Neuronal stem cell (in vitro differentiated cells): ENCODE measurements at regions not wholly inside any gene's neighbourhood (a gene's known extent, or its start where the extent isn't known, plus 50 kb on each side); places are given as distances from the start of the nearest gene placed in this dataset.
"Not testable (repeated sequence)": the region's sequence is repeated elsewhere in the genome, so short reads cannot be mapped to it uniquely, and the experiment has no call there.

Experiments
- DNase-seq: peaks from one replicate; pipeline ENCODE4 v3.0.0-alpha.2; 2013; ENCODE audit warnings: low spot score
- H2AFZ ChIP-seq: one replicate; pipeline ENCODE4 v1.6.1; 2013; ENCODE audit warnings: mild to moderate bottlenecking, low read length, inconsistent platforms
- H2AK5ac ChIP-seq: 2 replicates; pipeline ENCODE4 v1.6.1; 2013; ENCODE audit warnings: low read depth, mild to moderate bottlenecking, inconsistent platforms, low read length, moderate library complexity, mixed read lengths
- H2BK120ac ChIP-seq: 2 replicates; pipeline ENCODE4 v1.6.1; 2013; ENCODE audit warnings: low read depth, mild to moderate bottlenecking, inconsistent platforms, low read length, moderate library complexity, mixed read lengths
- H2BK12ac ChIP-seq: one replicate; pipeline ENCODE4 v1.6.1; 2013; ENCODE audit warnings: low read length, inconsistent platforms
- H2BK15ac ChIP-seq: 2 replicates; pipeline ENCODE4 v1.6.1; 2013; ENCODE audit warnings: mild to moderate bottlenecking, low read length, inconsistent platforms, mixed read lengths
- H2BK5ac ChIP-seq: one replicate; pipeline ENCODE4 v1.6.1; 2013; ENCODE audit warnings: inconsistent platforms, mild to moderate bottlenecking, low read length, moderate library complexity
- H3K14ac ChIP-seq: one replicate; pipeline ENCODE4 v1.6.1; 2013; ENCODE audit warnings: low read length, inconsistent platforms
- H3K18ac ChIP-seq: 2 replicates; pipeline ENCODE4 v1.6.1; 2013; ENCODE audit warnings: low read length, inconsistent platforms
- H3K23ac ChIP-seq: 2 replicates; pipeline ENCODE4 v1.6.1; 2013; ENCODE audit warnings: low read depth, mild to moderate bottlenecking, mixed read lengths, low read length, inconsistent platforms; ENCODE audit not compliant: poor library complexity
- H3K27ac ChIP-seq: replicated peaks from 3 replicates; pipeline ENCODE4 v1.5.1; 2013; ENCODE audit warnings: low read length, inconsistent platforms
- H3K27me3 ChIP-seq, 3 experiments: 2 replicates each; pipeline ENCODE4 v1.6.1; 2013; ENCODE audit warnings: low read length in 3 of 3, mild to moderate bottlenecking in 2 of 3, inconsistent platforms in 1 of 3, low read depth in 1 of 3, mixed read lengths in 1 of 3, moderate library complexity in 1 of 3; ENCODE audit not compliant: control insufficient read depth in 3 of 3, insufficient read depth in 3 of 3
- H3K36me3 ChIP-seq, 2 donors: replicated peaks in 1 of 2; 2 replicates each; pipeline ENCODE4 v1.6.1; 2013; ENCODE audit warnings: low read length in 2 of 2; ENCODE audit not compliant: control insufficient read depth in 2 of 2, insufficient read depth in 2 of 2
- H3K4ac ChIP-seq: 2 replicates; pipeline ENCODE4 v1.6.1; 2013; ENCODE audit warnings: inconsistent platforms, mild to moderate bottlenecking, low read length, moderate library complexity
- H3K4me1 ChIP-seq, 2 donors: 1 replicate in 1 of 2; 2 replicates in 1 of 2; pipeline ENCODE4 v1.6.1; 2013; ENCODE audit warnings: low read length in 2 of 2, low read depth in 1 of 2; ENCODE audit not compliant: control insufficient read depth in 2 of 2, insufficient read depth in 1 of 2
- H3K4me2 ChIP-seq: one replicate; pipeline ENCODE4 v1.6.1; 2013; ENCODE audit warnings: mild to moderate bottlenecking, low read length, inconsistent platforms; ENCODE audit not compliant: insufficient read depth, poor library complexity, severe bottlenecking
- H3K4me3 ChIP-seq, 2 donors: 2 replicates each; pipeline ENCODE4 v1.5.1; 2013; ENCODE audit warnings: low read length in 2 of 2, mild to moderate bottlenecking in 2 of 2, inconsistent platforms in 1 of 2, moderate library complexity in 1 of 2
- H3K79me1 ChIP-seq: one replicate; pipeline ENCODE4 v1.6.1; 2013; ENCODE audit warnings: low read depth, mild to moderate bottlenecking, inconsistent platforms, low read length, moderate library complexity
- H3K9ac ChIP-seq: one replicate; pipeline ENCODE4 v1.6.1; 2013; ENCODE audit warnings: mild to moderate bottlenecking, low read depth, low read length, inconsistent platforms; ENCODE audit not compliant: poor library complexity
- H3K9me3 ChIP-seq, 2 donors: replicated peaks in 1 of 2; 2 replicates each; pipeline versions ENCODE3 to v1.6.1; 2013; ENCODE audit warnings: low read length in 2 of 2, mild to moderate bottlenecking in 2 of 2, inconsistent platforms in 1 of 2, low read depth in 1 of 2, mixed read lengths in 1 of 2, moderate library complexity in 1 of 2; ENCODE audit not compliant: control insufficient read depth in 2 of 2, insufficient read depth in 1 of 2
- H4K8ac ChIP-seq: one replicate; pipeline ENCODE4 v1.6.1; 2013; ENCODE audit warnings: low read depth, mild to moderate bottlenecking, inconsistent platforms, low read length, moderate library complexity
- H4K91ac ChIP-seq: one replicate; pipeline ENCODE4 v1.6.1; 2013; ENCODE audit warnings: low read length, low read depth, mild to moderate bottlenecking, inconsistent platforms; ENCODE audit not compliant: poor library complexity
- WGBS, 2 donors: extraction: QIAGEN DNeasy Blood & Tissue Kit; methylation state at CpG; one replicate each; pipeline ENCODE4 v1.1.7; 2013; ENCODE audit warnings: missing lambda C conversion rate in 2 of 2, mixed read lengths in 1 of 2; ENCODE audit not compliant: insufficient read length in 2 of 2, insufficient replicate concordance in 1 of 2; ENCODE audit errors: extremely low coverage in 2 of 2; 5-methylcytosine and 5-hydroxymethylcytosine counted together

DNA sequence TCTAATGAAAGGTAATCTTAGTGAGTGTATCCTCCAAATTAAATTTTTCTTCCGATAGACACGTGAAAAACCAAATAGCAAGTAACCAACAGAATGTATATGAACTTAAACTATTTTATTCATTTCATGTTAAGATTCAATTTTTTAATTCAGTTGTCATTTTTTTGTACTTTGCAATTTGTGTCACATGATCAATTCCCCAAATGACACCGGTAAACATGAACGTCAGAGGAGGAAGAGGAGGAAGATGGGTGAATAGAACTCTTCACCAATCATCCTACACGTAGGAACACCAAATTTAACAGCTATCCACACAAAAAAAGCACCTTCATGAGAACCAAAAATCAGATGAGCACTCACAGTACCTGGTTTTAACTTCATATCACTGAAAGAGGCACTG is 401.4 kb upstream of the MIR17HG start:
- H2BK5ac ChIP-seq, H3K27me3 ChIP-seq, H3K36me3 ChIP-seq, H3K9me3 ChIP-seq, H3K4me2 ChIP-seq, H2AK5ac ChIP-seq, H3K4me1 ChIP-seq, H3K9ac ChIP-seq, H3K4me3 ChIP-seq, H3K27ac ChIP-seq, H2BK12ac ChIP-seq, H3K4ac ChIP-seq, H4K8ac ChIP-seq, H2BK120ac ChIP-seq, H3K79me1 ChIP-seq, H3K14ac ChIP-seq, DNase-seq, H4K91ac ChIP-seq, H2BK15ac ChIP-seq, H3K18ac ChIP-seq, H3K23ac ChIP-seq: not testable (repeated sequence)
- no CpG with 5 or more reads among the region's 5 CpGs for WGBS, 2 donors
- H2AFZ ChIP-seq: peak overlapping the region; percentile 16

GRCh38 chr13:90947976-90948375 is 399.5 kb upstream of the MIR17HG start:
- no CpG with 5 or more reads among the region's 2 CpGs for WGBS, 2 donors

DNA sequence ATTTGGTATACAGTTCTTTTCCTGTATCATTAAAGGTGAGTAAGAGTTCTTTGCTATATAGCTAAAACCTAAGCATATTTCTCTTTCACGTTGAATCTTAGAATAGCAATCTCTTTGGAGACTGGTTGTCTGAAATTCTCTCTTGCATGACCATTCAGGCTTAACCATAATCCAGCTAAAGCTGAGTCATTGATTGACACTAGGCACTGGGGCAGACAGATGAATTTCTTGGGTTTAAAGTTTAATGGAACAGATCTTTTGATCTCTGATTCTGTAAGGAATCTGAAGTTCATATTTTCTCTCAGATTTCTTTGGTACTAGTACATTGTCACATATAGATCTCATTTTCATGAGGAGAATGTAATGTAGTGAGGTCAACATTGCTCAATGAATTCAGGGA is 397.3 kb upstream of the MIR17HG start:
- H3K27me3 ChIP-seq: no peaks in the 10 kb centered on the region
- H3K36me3 ChIP-seq: no peaks in the 10 kb centered on the region
- H2BK5ac ChIP-seq: no peak overlapping the region
- H3K14ac ChIP-seq: no peak overlapping the region
- no peak overlapping the region for H2AK5ac ChIP-seq
- no peak for DNase-seq
- H3K4me3 ChIP-seq: no peak overlapping the region
- no peak overlapping the region for H3K4ac ChIP-seq
- H2BK15ac ChIP-seq: no peak overlapping the region
- no peak overlapping the region for H3K4me2 ChIP-seq
- H2AFZ ChIP-seq: no peak overlapping the region
- no peak overlapping the region for H4K8ac ChIP-seq
- no CpG with 5 or more reads among the region's 1 CpG for WGBS, 2 donors
- no peaks in the 10 kb centered on the region for H3K4me1 ChIP-seq
- H2BK120ac ChIP-seq: no peak overlapping the region
- no peak overlapping the region for H3K23ac ChIP-seq
- no peak overlapping the region for H4K91ac ChIP-seq
- no peak overlapping the region for H3K9ac ChIP-seq
- no peak overlapping the region for H2BK12ac ChIP-seq
- no peaks in the 10 kb centered on the region for H3K79me1 ChIP-seq
- H3K27ac ChIP-seq: no peak overlapping the region
- H3K9me3 ChIP-seq: no peaks in the 10 kb centered on the region
- H3K18ac ChIP-seq: no peak overlapping the region

More at GRCh38 chr13:90947976-90948375, 399.5 kb upstream of the MIR17HG start:
- H3K4ac ChIP-seq: no peak overlapping the region
- no peak for DNase-seq
- H4K8ac ChIP-seq: no peak overlapping the region
- H3K79me1 ChIP-seq: no peaks in the 10 kb centered on the region
- H2BK120ac ChIP-seq: no peak overlapping the region
- H3K4me3 ChIP-seq: no peak overlapping the region
- H3K18ac ChIP-seq: no peak overlapping the region
- no peak overlapping the region for H2AK5ac ChIP-seq
- H2AFZ ChIP-seq: no peak overlapping the region
- no peak overlapping the region for H3K27ac ChIP-seq
- no peaks in the 10 kb centered on the region for H3K9me3 ChIP-seq
- no peak overlapping the region for H3K4me2 ChIP-seq
- H2BK12ac ChIP-seq: no peak overlapping the region
- no peak overlapping the region for H3K9ac ChIP-seq
- H3K23ac ChIP-seq: no peak overlapping the region
- H2BK15ac ChIP-seq: no peak overlapping the region
- H3K14ac ChIP-seq: no peak overlapping the region
- H3K36me3 ChIP-seq: no peaks in the 10 kb centered on the region
- H4K91ac ChIP-seq: no peak overlapping the region
- H3K27me3 ChIP-seq: no peaks in the 10 kb centered on the region
- no peak overlapping the region for H2BK5ac ChIP-seq
- no peaks in the 10 kb centered on the region for H3K4me1 ChIP-seq

- Histone ChIP-seq H3K79me1 (no peaks in the 10 kb centered on the region), H3K4me1 (no peaks in the 10 kb centered on the region), H3K18ac (no peak overlapping the region), H3K27ac (no peak overlapping the region), H3K9me3 (no peaks in the 10 kb centered on the region), H3K23ac (no peak overlapping the region), H4K8ac (no peak overlapping the region), H3K4me2 (no peak overlapping the region), H2BK5ac (no peak overlapping the region), H3K4ac (no peak overlapping the region), H4K91ac (no peak overlapping the region), H2AFZ (no peak overlapping the region), H2BK12ac (no peak overlapping the region), H2BK120ac (no peak overlapping the region), H3K9ac (no peak overlapping the region), H3K36me3 (no peaks in the 10 kb centered on the region), H2AK5ac (no peak overlapping the region), H3K27me3 (no peaks in the 10 kb centered on the region), H2BK15ac (no peak overlapping the region), H3K4me3 (no peak overlapping the region), H3K14ac (no peak overlapping the region)
- DNase-seq: no peak
- WGBS, 2 donors: no CpG with 5 or more reads among the region's 5 CpGs
Observed at GRCh38 chr13:90951663-90952062, 395.8 kb upstream of the MIR17HG start.
